Endothelial cell of umbilical vein (primary cell): ENCODE measurements at regions not wholly inside any gene's neighbourhood (a gene's known extent, or its start where the extent isn't known, plus 50 kb on each side); places are given as distances from the start of the nearest gene placed in this dataset.

Experiments used
- BruUV-seq: library from RNA; stranded (reverse); fragments of 400-500 nt; replicated peaks from 2 replicates; lab custom pipeline; 2021; lab: Mats Ljungman, UMichigan
- CTCF ChIA-PET: fragments of 300-600, 350-600 bp; sonication (Branson Sonifier 250); formaldehyde crosslinking; loops from one replicate; lab custom pipeline; 2021; ENCODE audit warnings: antibody characterized with exemption, inconsistent platforms; lab: Charles Lee
- POLR2A ChIA-PET: fragments of 300-600, 350-600 bp; sonication (Branson Sonifier 250); formaldehyde crosslinking; loops from one replicate; lab custom pipeline; 2021; ENCODE audit warnings: antibody characterized with exemption, inconsistent platforms; lab: Charles Lee
- DNase-seq: peaks from one replicate; pipeline ENCODE4 v3.0.0-alpha.2; 2011; ENCODE audit warnings: low read depth, low spot score
- FAIRE-seq: peaks from 2 replicates; lab custom pipeline; 2011; peaks lifted over from hg19 to GRCh38; lab: Jason Lieb, UNC
- H2AFZ ChIP-seq: 2 replicates; pipeline ENCODE4 v1.6.0; 2012; ENCODE audit warnings: low read depth, low read length, control low read depth, inconsistent platforms
- H3K27ac ChIP-seq: 2 replicates; pipeline ENCODE4 v1.5.1; 2011; ENCODE audit warnings: low read depth, mild to moderate bottlenecking, control low read depth, low read length, moderate library complexity; ENCODE audit not compliant: insufficient read depth
- H3K27me3 ChIP-seq, 2 experiments: 2 replicates each; pipeline versions ENCODE4 v1.6.0 to v1.6.1; 2011; ENCODE audit warnings: low read length in 2 of 2, mixed read lengths in 1 of 2; ENCODE audit not compliant: control insufficient read depth in 2 of 2, insufficient read depth in 2 of 2
- H3K36me3 ChIP-seq, 2 experiments: 2 replicates in 1 of 2; 3 replicates in 1 of 2; pipeline ENCODE4 v1.5.1; 2011; ENCODE audit warnings: low read length in 2 of 2, mild to moderate bottlenecking in 1 of 2, moderate library complexity in 1 of 2; ENCODE audit not compliant: control insufficient read depth in 2 of 2, insufficient read depth in 2 of 2; ENCODE audit errors: extremely low read depth in 1 of 2
- H3K4me1 ChIP-seq: 3 replicates; pipeline ENCODE4 v1.5.1; 2011; ENCODE audit warnings: mild to moderate bottlenecking, low read length; ENCODE audit not compliant: control insufficient read depth, insufficient read depth; ENCODE audit errors: extremely low read depth
- H3K4me2 ChIP-seq: 2 replicates; pipeline ENCODE4 v1.6.1; 2011; ENCODE audit warnings: low read length, control low read depth, mixed read lengths; ENCODE audit not compliant: insufficient read depth
- H3K4me3 ChIP-seq, 3 experiments: fragments of 200-600 bp in 1 of 3; sonication (generic), shearing (Covaris generic) in 1 of 3; replicated peaks in 1 of 3; 2 replicates each; pipeline ENCODE4 v1.5.1; 2011 to 2016; ENCODE audit warnings: control low read depth in 3 of 3, low read length in 3 of 3, mild to moderate bottlenecking in 2 of 3, inconsistent platforms in 1 of 3, low read depth in 1 of 3, moderate library complexity in 1 of 3; ENCODE audit not compliant: insufficient read depth in 1 of 3
- H3K79me2 ChIP-seq: 2 replicates; pipeline ENCODE4 v1.6.0; 2012; ENCODE audit warnings: low read length, inconsistent platforms; ENCODE audit not compliant: control insufficient read depth, insufficient read depth
- H3K9ac ChIP-seq: replicated peaks from 2 replicates; pipeline ENCODE3; 2011; ENCODE audit warnings: low read length, control low read depth; ENCODE audit not compliant: insufficient read depth; ENCODE audit errors: extremely low read depth
- H3K9me1 ChIP-seq: replicated peaks from 3 replicates; pipeline ENCODE4 v1.6.0; 2011; ENCODE audit warnings: mild to moderate bottlenecking, low read length; ENCODE audit not compliant: control insufficient read depth, insufficient read depth; ENCODE audit errors: extremely low read depth
- H3K9me3 ChIP-seq: replicated peaks from 2 replicates; pipeline ENCODE4 v1.5.1; 2012; ENCODE audit warnings: low read length, inconsistent platforms; ENCODE audit not compliant: control insufficient read depth, insufficient read depth
- H4K20me1 ChIP-seq: replicated peaks from 2 replicates; pipeline ENCODE3; 2011; ENCODE audit warnings: mild to moderate bottlenecking, low read length; ENCODE audit not compliant: control insufficient read depth, insufficient read depth; ENCODE audit errors: extremely low read depth
- EZH2 ChIP-seq: IDR thresholded peaks from 2 replicates; pipeline ENCODE4 v1.6.1; 2012; ENCODE audit warnings: borderline replicate concordance, low read depth, mild to moderate bottlenecking, moderate library complexity, low read length, inconsistent platforms; ENCODE audit not compliant: severe bottlenecking
- FOS ChIP-seq: IDR thresholded peaks from 2 replicates; pipeline ENCODE4 v1.6.1; 2011; ENCODE audit warnings: mild to moderate bottlenecking, low read length, moderate library complexity, borderline replicate concordance; ENCODE audit not compliant: insufficient read depth
- GATA2 ChIP-seq: IDR thresholded peaks from 2 replicates; pipeline ENCODE4 v1.7.0; 2011; ENCODE audit warnings: low read depth, mild to moderate bottlenecking, moderate library complexity, mixed read lengths, low read length; ENCODE audit not compliant: insufficient read length, insufficient read depth
- JUN ChIP-seq: IDR thresholded peaks from 2 replicates; pipeline ENCODE4 v1.6.1; 2011; ENCODE audit warnings: borderline replicate concordance, low read depth; ENCODE audit not compliant: insufficient read length, insufficient read depth
- MYC ChIP-seq: IDR thresholded peaks from one replicate; pipeline ENCODE4 v1.6.1; 2011; ENCODE audit warnings: mild to moderate bottlenecking, low read depth, low read length
- POLR2A ChIP-seq: IDR thresholded peaks from 2 replicates; pipeline ENCODE4 v1.6.1; 2012; ENCODE audit warnings: low read depth, mild to moderate bottlenecking, control low read depth, low read length
- POLR2AphosphoS5 ChIP-seq: IDR thresholded peaks from 2 replicates; pipeline ENCODE4 v1.6.1; 2012; ENCODE audit warnings: low read depth, mild to moderate bottlenecking, control low read depth, low read length, moderate library complexity; ENCODE audit not compliant: insufficient read depth
- dilution Hi-C: fragments of 300-500 bp; cut with MboI; formaldehyde crosslinking; loops from one replicate; pipeline ENCODE4 v1.15.0; 2019; ENCODE audit warnings: low sequenced_read_pairs; ENCODE audit not compliant: extremely low pct_ligation_motif_present
- intact Hi-C: fragments of 100-400 bp; cut with micrococcal nuclease; formaldehyde crosslinking; loops from one replicate; pipeline ENCODE4 v1.10.0; 2022
- TF ChIP-seq, protein P1 (sequence below): IDR thresholded peaks from 2 replicates; pipeline ENCODE4 v1.6.1; 2011; ENCODE audit not compliant: insufficient read depth, insufficient read length
- TF ChIP-seq, protein P2 (sequence below), 2 donors: IDR thresholded peaks; 1 replicate in 1 of 2; 2 replicates in 1 of 2; pipeline ENCODE4 v1.5.1; 2011; ENCODE audit warnings: low read length in 2 of 2, mild to moderate bottlenecking in 2 of 2, moderate library complexity in 2 of 2, control low read depth in 1 of 2, inconsistent platforms in 1 of 2, low read depth in 1 of 2; ENCODE audit not compliant: insufficient read depth in 1 of 2; ENCODE audit errors: extremely low read depth in 1 of 2

GRCh38 chr1:68375919-68376318 is 73.8 kb downstream of the RPE65 start:
- ChIA-PET POLR2A (no interaction called here), CTCF (interaction anchor here (1.1 to 3.5 kb wide), 3 partner anchors 30 to 255 kb away, joined by 4 to 13 read pairs (median 7); no protein-coding TSS in a partner anchor)
- Histone ChIP-seq H3K4me2 (no peak overlapping the region), H3K27me3 (no peaks in the 10 kb centered on the region), H3K9me1 (no peaks in the 10 kb centered on the region), H3K4me1 (peaks cover 17% of the 10 kb centered on the region), H2AFZ (no peak overlapping the region), H3K79me2 (no peaks in the 10 kb centered on the region), H3K27ac (no peak overlapping the region), H3K36me3 (no peaks in the 10 kb centered on the region), H3K9ac (no peak overlapping the region), H4K20me1 (no peaks in the 10 kb centered on the region), H3K4me3 (no peak overlapping the region), H3K9me3 (no peaks in the 10 kb centered on the region)
- FAIRE-seq (no peak), DNase-seq (no peak)
- TF ChIP-seq, protein P1, sequence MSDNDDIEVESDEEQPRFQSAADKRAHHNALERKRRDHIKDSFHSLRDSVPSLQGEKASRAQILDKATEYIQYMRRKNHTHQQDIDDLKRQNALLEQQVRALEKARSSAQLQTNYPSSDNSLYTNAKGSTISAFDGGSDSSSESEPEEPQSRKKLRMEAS = no peak
- TF ChIP-seq POLR2AphosphoS5 (no peak), POLR2A (no peak), FOS (no peak), JUN (no peak), MYC (no peak), EZH2 (no peak), GATA2 (no peak)
- TF ChIP-seq, protein P2, sequence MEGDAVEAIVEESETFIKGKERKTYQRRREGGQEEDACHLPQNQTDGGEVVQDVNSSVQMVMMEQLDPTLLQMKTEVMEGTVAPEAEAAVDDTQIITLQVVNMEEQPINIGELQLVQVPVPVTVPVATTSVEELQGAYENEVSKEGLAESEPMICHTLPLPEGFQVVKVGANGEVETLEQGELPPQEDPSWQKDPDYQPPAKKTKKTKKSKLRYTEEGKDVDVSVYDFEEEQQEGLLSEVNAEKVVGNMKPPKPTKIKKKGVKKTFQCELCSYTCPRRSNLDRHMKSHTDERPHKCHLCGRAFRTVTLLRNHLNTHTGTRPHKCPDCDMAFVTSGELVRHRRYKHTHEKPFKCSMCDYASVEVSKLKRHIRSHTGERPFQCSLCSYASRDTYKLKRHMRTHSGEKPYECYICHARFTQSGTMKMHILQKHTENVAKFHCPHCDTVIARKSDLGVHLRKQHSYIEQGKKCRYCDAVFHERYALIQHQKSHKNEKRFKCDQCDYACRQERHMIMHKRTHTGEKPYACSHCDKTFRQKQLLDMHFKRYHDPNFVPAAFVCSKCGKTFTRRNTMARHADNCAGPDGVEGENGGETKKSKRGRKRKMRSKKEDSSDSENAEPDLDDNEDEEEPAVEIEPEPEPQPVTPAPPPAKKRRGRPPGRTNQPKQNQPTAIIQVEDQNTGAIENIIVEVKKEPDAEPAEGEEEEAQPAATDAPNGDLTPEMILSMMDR (IDR thresholded peaks at IDR 0.05; ENCODE audit: extremely low read depth in 1 of 2, insufficient read depth in 1 of 2, low read depth in 1 of 2, low read length in 2 of 2) = no peak
- intact Hi-C loops (no loop called here), dilution Hi-C loops (no loop called here)
- no TSS peak for BruUV-seq
